Chondrocyte (in vitro differentiated cells): ENCODE measurements at regions not wholly inside any gene's neighbourhood (a gene's known extent, or its start where the extent isn't known, plus 50 kb on each side); places are given as distances from the start of the nearest gene placed in this dataset.

Source experiments
- DNase-seq: peaks from one replicate; pipeline ENCODE4 v3.0.0; 2021; ENCODE audit warnings: mixed read lengths, low spot score
- H3K27ac Mint-ChIP-seq: one replicate; pipeline ENCODE4 v1.8.0; 2021; ENCODE audit warnings: mild to moderate bottlenecking, moderate library complexity, mixed read lengths; ENCODE audit not compliant: unreplicated experiment
- H3K27me3 Mint-ChIP-seq: 2 replicates; pipeline ENCODE4 v1.8.0; 2021; ENCODE audit warnings: low read depth, mixed read lengths
- H3K36me3 Mint-ChIP-seq: 2 replicates; pipeline ENCODE4 v1.8.0; 2021; ENCODE audit warnings: low read depth, mixed read lengths
- H3K4me1 Mint-ChIP-seq: 2 replicates; pipeline ENCODE4 v1.8.0; 2021; ENCODE audit warnings: low read depth, mild to moderate bottlenecking, mixed read lengths
- H3K4me3 Mint-ChIP-seq: one replicate; pipeline ENCODE4 v1.8.0; 2021; ENCODE audit warnings: mild to moderate bottlenecking, moderate library complexity, mixed read lengths; ENCODE audit not compliant: unreplicated experiment
- H3K9me3 Mint-ChIP-seq: 2 replicates; pipeline ENCODE4 v1.8.0; 2021; ENCODE audit warnings: low read depth, mixed read lengths
- CTCF ChIP-seq: fragments of 200-600 bp; sonication (generic); IDR thresholded peaks from 2 replicates; pipeline ENCODE4 v1.5.0; 2021; ENCODE audit warnings: antibody characterized with exemption, mild to moderate bottlenecking, moderate library complexity

GRCh38 chr5:173832386-173832785 lies 55.8 kb upstream of the CPEB4 start:
- Mint-ChIP-seq H3K4me3 (no peak overlapping the region), H3K9me3 (peaks cover 8% of the 10 kb centered on the region), H3K27me3 (no peaks in the 10 kb centered on the region), H3K27ac (no peak overlapping the region), H3K4me1 (peaks cover 4% of the 10 kb centered on the region), H3K36me3 (peaks cover 2% of the 10 kb centered on the region)
- no peak for DNase-seq
- TF ChIP-seq CTCF: no peak

GRCh38 chr5:173833196-173833985 lies 54.8 kb upstream of the CPEB4 start:
- H3K4me1 Mint-ChIP-seq: peaks cover 4% of the 10 kb centered on the region
- H3K27ac Mint-ChIP-seq: no peak overlapping the region
- no peaks in the 10 kb centered on the region for H3K36me3 Mint-ChIP-seq
- H3K4me3 Mint-ChIP-seq: no peak overlapping the region
- no peaks in the 10 kb centered on the region for H3K27me3 Mint-ChIP-seq
- no peak for DNase-seq
- H3K9me3 Mint-ChIP-seq: no peaks in the 10 kb centered on the region
- TF ChIP-seq CTCF: no peak

- no peaks in the 10 kb centered on the region for H3K27me3 Mint-ChIP-seq
Observed at GRCh38 chr5:173834071-173834771, 53.9 kb upstream of the CPEB4 start.

GRCh38 chr5:173835131-173835530 lies 53.0 kb upstream of the CPEB4 start:
- no peak overlapping the region for H3K4me3 Mint-ChIP-seq
- H3K36me3 Mint-ChIP-seq: no peaks in the 10 kb centered on the region
- H3K4me1 Mint-ChIP-seq: peaks cover 4% of the 10 kb centered on the region
- TF ChIP-seq CTCF: no peak
- H3K27ac Mint-ChIP-seq: no peak overlapping the region
- H3K27me3 Mint-ChIP-seq: no peaks in the 10 kb centered on the region
- no peaks in the 10 kb centered on the region for H3K9me3 Mint-ChIP-seq
- no peak for DNase-seq

More at GRCh38 chr5:173834071-173834771, 53.9 kb upstream of the CPEB4 start:
- no peaks in the 10 kb centered on the region for H3K9me3 Mint-ChIP-seq
- H3K27ac Mint-ChIP-seq: no peak overlapping the region
- no peak for TF ChIP-seq CTCF
- H3K4me1 Mint-ChIP-seq: peaks cover 4% of the 10 kb centered on the region
- H3K4me3 Mint-ChIP-seq: no peak overlapping the region
- no peaks in the 10 kb centered on the region for H3K36me3 Mint-ChIP-seq
- DNase-seq: no peak

GRCh38 chr5:173835661-173836060 lies 52.5 kb upstream of the CPEB4 start:
- Mint-ChIP-seq H3K9me3 (no peaks in the 10 kb centered on the region), H3K27ac (no peak overlapping the region), H3K27me3 (no peaks in the 10 kb centered on the region), H3K4me3 (no peak overlapping the region), H3K4me1 (peaks cover 4% of the 10 kb centered on the region), H3K36me3 (no peaks in the 10 kb centered on the region)
- TF ChIP-seq CTCF: no peak
- no peak for DNase-seq
